ENCODE measurements at regions not wholly inside any gene's neighbourhood (a gene's known extent, or its start where the extent isn't known, plus 50 kb on each side); places are given as distances from the start of the nearest gene placed in this dataset.

DNA sequence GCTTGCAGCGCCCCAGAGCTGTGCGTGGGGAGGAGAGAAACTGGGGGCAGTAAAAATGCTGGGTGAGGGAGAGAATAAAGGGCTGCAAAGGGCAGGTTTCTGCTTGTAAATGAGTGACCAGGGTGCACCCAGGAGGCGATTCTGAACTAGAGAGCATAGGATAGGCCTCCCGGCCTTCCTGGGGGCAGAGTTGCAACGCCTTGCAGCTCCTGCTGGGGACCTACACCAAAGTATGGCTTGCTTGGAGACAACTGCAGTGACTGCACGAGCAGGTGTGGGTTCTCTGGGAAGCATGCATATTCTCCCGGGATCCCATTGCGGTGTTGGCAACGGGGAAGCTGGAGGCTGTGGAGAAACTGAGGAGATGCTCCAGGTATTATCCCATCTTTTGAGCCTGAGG lies 111.6 kb upstream of the SPACA1 start:
- no peak overlapping the region for H3K27ac Mint-ChIP-seq
- no peaks in the 10 kb centered on the region for H3K4me1 ChIP-seq (ENCODE audit: control insufficient read depth, insufficient read depth, low read length, poor library complexity, severe bottlenecking)
- no peak overlapping the region for H3K4me3 ChIP-seq (ENCODE audit: low read depth, low read length)
- H3K27me3 Mint-ChIP-seq: peaks cover 25% of the 10 kb centered on the region
- H3K27ac ChIP-seq (ENCODE audit: insufficient read depth, low read length, poor library complexity, severe bottlenecking): no peak overlapping the region
- H3K4me3 Mint-ChIP-seq: no peak overlapping the region
- no peaks in the 10 kb centered on the region for H3K9me3 Mint-ChIP-seq
- H3K36me3 Mint-ChIP-seq: no peaks in the 10 kb centered on the region
- H3K27me3 ChIP-seq (ENCODE audit: control insufficient read depth, insufficient read depth, low read length): peaks cover 2% of the 10 kb centered on the region
- no peaks in the 10 kb centered on the region for H3K4me1 Mint-ChIP-seq
- no peak for ATAC-seq (ENCODE audit: low read depth in 2 of 2)
- H3K9me3 ChIP-seq (ENCODE audit: control insufficient read depth in 2 of 2, low read length in 2 of 2): no peaks in the 10 kb centered on the region
- no peak for DNase-seq
- H3K36me3 ChIP-seq (ENCODE audit: control insufficient read depth, insufficient read depth, low read length): no peaks in the 10 kb centered on the region

DNA sequence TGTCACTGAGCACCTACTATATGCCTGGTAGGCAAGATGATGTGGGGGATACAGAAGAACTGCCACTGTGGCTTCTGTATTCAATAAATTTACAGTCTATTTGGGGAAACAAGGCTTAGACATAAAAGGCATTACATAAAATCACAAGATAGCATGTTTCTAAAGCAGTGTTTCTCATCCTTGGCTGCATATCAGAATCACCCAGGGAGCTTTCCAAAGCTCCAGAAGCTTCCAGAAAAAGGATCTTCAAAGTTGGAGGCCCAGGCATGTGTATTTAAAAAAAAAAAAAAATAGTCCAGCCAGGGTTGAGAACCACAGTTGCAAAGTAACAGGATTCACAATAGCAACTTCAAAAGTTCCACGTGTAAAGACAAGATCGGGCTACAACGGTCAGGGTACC lies 112.4 kb upstream of the SPACA1 start:
- no peaks in the 10 kb centered on the region for H3K36me3 ChIP-seq (ENCODE audit: control insufficient read depth, insufficient read depth, low read length)
- ATAC-seq (ENCODE audit: low read depth in 2 of 2): no peak
- no peak overlapping the region for H3K4me3 Mint-ChIP-seq
- H3K27ac ChIP-seq (ENCODE audit: insufficient read depth, low read length, poor library complexity, severe bottlenecking): no peak overlapping the region
- DNase-seq: no peak
- H3K9me3 ChIP-seq (ENCODE audit: control insufficient read depth in 2 of 2, low read length in 2 of 2): no peaks in the 10 kb centered on the region
- H3K4me1 Mint-ChIP-seq: no peaks in the 10 kb centered on the region
- H3K36me3 Mint-ChIP-seq: no peaks in the 10 kb centered on the region
- H3K9me3 Mint-ChIP-seq: no peaks in the 10 kb centered on the region
- no peaks in the 10 kb centered on the region for H3K4me1 ChIP-seq (ENCODE audit: control insufficient read depth, insufficient read depth, low read length, poor library complexity, severe bottlenecking)
- H3K27me3 Mint-ChIP-seq: peaks cover 22% of the 10 kb centered on the region
- H3K27me3 ChIP-seq (ENCODE audit: control insufficient read depth, insufficient read depth, low read length): no peaks in the 10 kb centered on the region
- H3K4me3 ChIP-seq (ENCODE audit: low read depth, low read length): no peak overlapping the region
- H3K27ac Mint-ChIP-seq: no peak overlapping the region

GRCh38 chr6:87932361-87932760 lies 115.3 kb upstream of the SPACA1 start:
- Histone ChIP-seq H3K27me3 (ENCODE audit: control insufficient read depth, insufficient read depth, low read length) (no peaks in the 10 kb centered on the region), H3K4me1 (ENCODE audit: control insufficient read depth, insufficient read depth, low read length, poor library complexity, severe bottlenecking) (no peaks in the 10 kb centered on the region), H3K27ac (ENCODE audit: insufficient read depth, low read length, poor library complexity, severe bottlenecking) (no peak overlapping the region), H3K4me3 (ENCODE audit: low read depth, low read length) (no peak overlapping the region), H3K9me3 (ENCODE audit: control insufficient read depth in 2 of 2, low read length in 2 of 2) (no peaks in the 10 kb centered on the region), H3K36me3 (ENCODE audit: control insufficient read depth, insufficient read depth, low read length) (no peaks in the 10 kb centered on the region)
- Mint-ChIP-seq H3K27me3 (peaks cover 12% of the 10 kb centered on the region), H3K4me3 (no peak overlapping the region), H3K4me1 (peaks cover 0 to 6% (median 0%) of the 10 kb centered on the region in 4 donors), H3K27ac (no peak overlapping the region), H3K36me3 (no peaks in the 10 kb centered on the region), H3K9me3 (no peaks in the 10 kb centered on the region)
- ATAC-seq (ENCODE audit: low read depth in 2 of 2) (no peak), DNase-seq (no peak)

DNA sequence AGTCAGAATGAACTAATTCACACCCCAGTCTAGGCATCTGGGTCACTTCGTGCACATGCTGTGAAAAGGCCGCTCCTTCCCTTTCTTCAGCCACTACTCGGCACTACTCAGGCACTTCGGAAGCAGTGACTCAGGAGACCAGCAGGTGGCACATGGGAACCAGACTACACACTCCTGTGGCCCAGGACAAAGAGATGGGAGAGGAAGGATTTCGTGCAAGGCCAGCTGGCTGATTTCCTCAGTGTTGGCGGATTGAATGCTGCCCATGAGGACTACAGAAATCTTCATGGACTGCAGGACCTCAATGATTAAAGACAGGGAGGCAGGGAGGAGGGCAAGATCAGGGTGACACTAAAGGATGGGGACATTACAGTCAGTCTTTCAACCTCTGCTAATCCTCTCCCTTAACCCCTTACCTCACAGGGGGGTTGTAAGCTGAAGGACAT lies 117.8 kb upstream of the SPACA1 start:
- H3K36me3 Mint-ChIP-seq: no peaks in the 10 kb centered on the region
- ATAC-seq (ENCODE audit: low read depth in 2 of 2): peak; percentile 57 to 62
- Histone ChIP-seq H3K9me3 (ENCODE audit: control insufficient read depth in 2 of 2, low read length in 2 of 2) (no peaks in the 10 kb centered on the region), H3K4me1 (ENCODE audit: control insufficient read depth, insufficient read depth, low read length, poor library complexity, severe bottlenecking) (no peaks in the 10 kb centered on the region), H3K27me3 (ENCODE audit: control insufficient read depth, insufficient read depth, low read length) (no peaks in the 10 kb centered on the region), H3K27ac (ENCODE audit: insufficient read depth, low read length, poor library complexity, severe bottlenecking) (no peak overlapping the region), H3K4me3 (ENCODE audit: low read depth, low read length) (no peak overlapping the region), H3K36me3 (ENCODE audit: control insufficient read depth, insufficient read depth, low read length) (no peaks in the 10 kb centered on the region)
- H3K9me3 Mint-ChIP-seq: no peaks in the 10 kb centered on the region
- H3K4me3 Mint-ChIP-seq: no peak overlapping the region
- H3K27ac Mint-ChIP-seq: no peak overlapping the region
- DNase-seq: peak; percentile 24 to 54 (median 26)
- H3K4me1 Mint-ChIP-seq: peaks cover 0 to 6% (median 0%) of the 10 kb centered on the region in 4 donors
- H3K27me3 Mint-ChIP-seq: peaks cover 12% of the 10 kb centered on the region

GRCh38 chr6:87926687-87927086 lies 121.0 kb upstream of the SPACA1 start:
- Histone ChIP-seq H3K9me3 (ENCODE audit: control insufficient read depth in 2 of 2, low read length in 2 of 2) (no peaks in the 10 kb centered on the region), H3K4me3 (ENCODE audit: low read depth, low read length) (no peak overlapping the region), H3K4me1 (ENCODE audit: control insufficient read depth, insufficient read depth, low read length, poor library complexity, severe bottlenecking) (no peaks in the 10 kb centered on the region), H3K27me3 (ENCODE audit: control insufficient read depth, insufficient read depth, low read length) (no peaks in the 10 kb centered on the region), H3K27ac (ENCODE audit: insufficient read depth, low read length, poor library complexity, severe bottlenecking) (no peak overlapping the region), H3K36me3 (ENCODE audit: control insufficient read depth, insufficient read depth, low read length) (no peaks in the 10 kb centered on the region)
- DNase-seq (no peak), ATAC-seq (ENCODE audit: low read depth in 2 of 2) (no peak)
- Mint-ChIP-seq H3K9me3 (no peaks in the 10 kb centered on the region), H3K27ac (no peak overlapping the region), H3K4me3 (no peak overlapping the region), H3K27me3 (no peaks in the 10 kb centered on the region), H3K36me3 (no peaks in the 10 kb centered on the region), H3K4me1 (peaks cover 0 to 6% (median 0%) of the 10 kb centered on the region in 4 donors)

- no peaks in the 10 kb centered on the region for H3K36me3 ChIP-seq (ENCODE audit: control insufficient read depth, insufficient read depth, low read length)
- H3K4me1 ChIP-seq (ENCODE audit: control insufficient read depth, insufficient read depth, low read length, poor library complexity, severe bottlenecking): no peaks in the 10 kb centered on the region
- H3K27me3 ChIP-seq (ENCODE audit: control insufficient read depth, insufficient read depth, low read length): no peaks in the 10 kb centered on the region
- H3K4me3 ChIP-seq (ENCODE audit: low read depth, low read length): no peak overlapping the region
- Mint-ChIP-seq H3K36me3 (no peaks in the 10 kb centered on the region), H3K9me3 (no peaks in the 10 kb centered on the region), H3K4me3 (no peak overlapping the region), H3K27ac (peak overlapping the region in 1 of 3 donors; percentile 24), H3K4me1 (peaks cover 0 to 6% (median 0%) of the 10 kb centered on the region in 4 donors), H3K27me3 (peaks cover 1% of the 10 kb centered on the region)
- no peak overlapping the region for H3K27ac ChIP-seq (ENCODE audit: insufficient read depth, low read length, poor library complexity, severe bottlenecking)
- ATAC-seq (ENCODE audit: low read depth in 2 of 2) (no peak), DNase-seq (no peak)
- H3K9me3 ChIP-seq (ENCODE audit: control insufficient read depth in 2 of 2, low read length in 2 of 2): no peaks in the 10 kb centered on the region
These were observed 121.6 kb upstream of the SPACA1 start for GRCh38 chr6:87926072-87926471.

GRCh38 chr6:87925373-87926060 lies 122.1 kb upstream of the SPACA1 start:
- Mint-ChIP-seq H3K36me3 (no peaks in the 10 kb centered on the region), H3K9me3 (no peaks in the 10 kb centered on the region), H3K4me3 (no peak overlapping the region), H3K4me1 (peaks cover 0 to 6% (median 0%) of the 10 kb centered on the region in 4 donors), H3K27ac (no peak overlapping the region), H3K27me3 (peaks cover 6% of the 10 kb centered on the region)
- H3K27me3 ChIP-seq (ENCODE audit: control insufficient read depth, insufficient read depth, low read length): no peaks in the 10 kb centered on the region
- H3K27ac ChIP-seq (ENCODE audit: insufficient read depth, low read length, poor library complexity, severe bottlenecking): no peak overlapping the region
- H3K36me3 ChIP-seq (ENCODE audit: control insufficient read depth, insufficient read depth, low read length): no peaks in the 10 kb centered on the region
- no peaks in the 10 kb centered on the region for H3K4me1 ChIP-seq (ENCODE audit: control insufficient read depth, insufficient read depth, low read length, poor library complexity, severe bottlenecking)
- H3K4me3 ChIP-seq (ENCODE audit: low read depth, low read length): no peak overlapping the region
- no peak for DNase-seq
- peak in 1 of 2 donors; percentile 11 for ATAC-seq (ENCODE audit: low read depth in 2 of 2)
- H3K9me3 ChIP-seq (ENCODE audit: control insufficient read depth in 2 of 2, low read length in 2 of 2): no peaks in the 10 kb centered on the region

DNA sequence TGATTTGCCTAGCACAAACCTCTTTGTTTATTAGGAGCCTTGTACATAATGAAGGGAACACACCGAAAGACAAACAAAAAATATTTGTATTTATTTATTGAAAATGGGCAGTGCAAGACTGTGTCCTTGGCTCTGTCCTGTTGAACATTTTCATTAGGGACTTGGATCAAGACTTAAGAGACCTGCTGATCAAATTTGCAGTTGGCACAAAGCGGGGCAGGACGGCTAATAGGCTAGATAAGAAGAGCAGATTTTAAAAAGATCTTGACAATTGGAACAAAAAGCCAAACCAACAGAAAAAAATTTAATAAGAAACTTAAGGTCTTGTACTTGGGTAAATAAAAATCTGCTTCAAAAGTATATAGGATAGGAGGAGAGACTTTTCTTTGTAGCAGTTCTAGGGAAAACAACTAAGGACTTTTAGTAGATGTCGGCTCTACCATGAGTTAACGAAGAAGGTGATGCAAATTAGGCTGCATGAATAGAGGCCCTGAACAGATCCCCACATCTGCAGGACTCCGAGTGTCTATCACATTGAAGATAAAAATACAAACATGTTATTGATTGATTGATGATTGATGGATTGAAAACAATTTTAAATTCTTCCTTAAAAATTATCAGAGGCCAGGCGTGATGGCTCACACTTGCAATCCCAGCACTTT lies 124.1 kb upstream of the SPACA1 start:
- H3K27me3 Mint-ChIP-seq: peaks cover 6% of the 10 kb centered on the region
- no peaks in the 10 kb centered on the region for H3K9me3 Mint-ChIP-seq
- no peaks in the 10 kb centered on the region for H3K4me1 ChIP-seq (ENCODE audit: control insufficient read depth, insufficient read depth, low read length, poor library complexity, severe bottlenecking)
- H3K36me3 Mint-ChIP-seq: no peaks in the 10 kb centered on the region
- H3K4me1 Mint-ChIP-seq: no peaks in the 10 kb centered on the region
- H3K36me3 ChIP-seq (ENCODE audit: control insufficient read depth, insufficient read depth, low read length): no peaks in the 10 kb centered on the region
- DNase-seq: no peak
- ATAC-seq (ENCODE audit: low read depth in 2 of 2): no peak
- H3K27ac Mint-ChIP-seq: no peak overlapping the region
- H3K27me3 ChIP-seq (ENCODE audit: control insufficient read depth, insufficient read depth, low read length): peaks cover 3% of the 10 kb centered on the region
- no peak overlapping the region for H3K4me3 ChIP-seq (ENCODE audit: low read depth, low read length)
- no peak overlapping the region for H3K4me3 Mint-ChIP-seq
- no peaks in the 10 kb centered on the region for H3K9me3 ChIP-seq (ENCODE audit: control insufficient read depth in 2 of 2, low read length in 2 of 2)
- no peak overlapping the region for H3K27ac ChIP-seq (ENCODE audit: insufficient read depth, low read length, poor library complexity, severe bottlenecking)
